GM19043 (cell line): ENCODE measurements at regions not wholly inside any gene's neighbourhood (a gene's known extent, or its start where the extent isn't known, plus 50 kb on each side); places are given as distances from the start of the nearest gene placed in this dataset.
"Not testable (repeated sequence)": the region's sequence is repeated elsewhere in the genome, so short reads cannot be mapped to it uniquely, and the experiment has no call there.

Experiments used
- ATAC-seq: cut with Tn5 transposase; IDR thresholded peaks from one replicate; pipeline ENCODE4 v1.9.1; 2021; ENCODE audit warnings: low read depth; ENCODE audit not compliant: unreplicated experiment

GRCh38 chr1:68777851-68778250 is 281.0 kb upstream of the DEPDC1 start:
- no peak for ATAC-seq

DNA sequence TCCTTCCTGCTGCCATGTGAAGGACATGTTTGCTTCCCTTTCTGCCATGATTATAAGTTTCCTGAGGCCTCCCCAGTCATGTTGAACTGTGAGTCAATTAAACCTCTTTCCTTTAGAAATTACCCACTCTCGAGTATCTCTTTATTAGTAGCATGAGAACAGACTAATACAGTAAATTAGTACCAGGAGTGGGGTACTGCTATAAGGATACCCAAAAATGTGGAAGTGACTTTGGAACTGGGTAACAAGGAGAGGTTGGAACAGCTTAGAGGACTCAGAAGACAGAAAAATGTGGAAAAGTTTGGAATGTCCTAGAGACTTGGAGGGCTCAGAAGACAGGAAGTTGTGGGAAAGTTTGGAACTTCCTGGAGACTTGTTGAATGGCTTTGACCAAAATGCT is 283.0 kb upstream of the DEPDC1 start:
- not testable (repeated sequence) for ATAC-seq

GRCh38 chr1:68780919-68781318 is 284.0 kb upstream of the DEPDC1 start:
- ATAC-seq = no peak

DNA sequence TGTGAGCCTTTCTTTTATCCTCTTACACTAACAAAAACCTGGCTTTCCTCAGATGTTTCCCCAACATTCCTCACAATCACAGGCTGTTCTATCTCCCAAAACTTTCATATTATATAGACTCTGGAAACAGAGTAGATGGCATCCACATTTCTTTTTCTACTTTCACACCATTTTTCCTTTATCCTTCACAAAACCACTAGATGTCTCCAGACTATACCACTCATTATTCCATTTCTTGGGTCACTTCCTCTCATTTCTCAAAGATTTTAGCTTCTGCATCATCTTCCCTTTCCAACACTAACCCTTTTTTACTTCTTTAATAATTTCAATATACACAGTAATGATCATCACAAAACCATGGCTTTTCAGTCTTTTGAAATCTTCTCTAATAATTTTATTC is 286.0 kb upstream of the DEPDC1 start:
- no peak for ATAC-seq

DNA sequence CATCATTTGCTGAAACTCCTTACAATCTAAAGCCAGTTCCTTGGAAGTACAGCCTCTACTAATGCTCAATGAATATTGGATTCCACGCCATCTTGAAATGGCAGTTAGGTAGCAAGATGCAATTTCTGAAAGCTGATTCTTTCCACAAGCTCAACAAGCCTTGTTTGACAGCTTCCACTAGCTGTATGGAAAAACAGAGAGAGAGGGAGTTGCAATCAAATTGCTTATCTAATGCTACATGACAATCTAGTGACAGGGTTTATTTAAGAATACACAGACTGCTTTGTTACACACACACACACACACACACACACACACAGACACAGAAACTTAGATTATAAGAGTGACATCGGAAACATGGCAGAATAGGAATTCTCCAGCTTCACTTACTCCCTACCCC is 288.4 kb upstream of the DEPDC1 start:
- no peak for ATAC-seq

DNA sequence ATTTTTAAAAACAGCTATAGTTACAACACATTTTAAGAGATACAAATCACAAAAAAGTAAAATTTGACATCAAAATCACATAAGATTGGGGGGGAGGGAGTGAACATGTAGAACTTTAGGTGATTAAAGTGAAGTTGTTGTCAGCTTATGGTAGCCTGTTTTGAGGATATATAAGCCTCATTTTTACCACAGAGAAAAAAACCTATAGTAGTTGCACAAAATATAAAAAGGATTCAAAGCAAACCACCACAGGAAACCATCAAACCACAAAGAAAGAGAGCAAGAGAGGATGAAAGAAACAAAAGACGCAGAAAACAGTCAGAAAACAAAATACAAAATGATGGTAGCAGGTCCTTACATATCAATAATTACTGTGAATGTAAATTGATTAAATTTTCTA is 291.9 kb upstream of the DEPDC1 start:
- no peak for ATAC-seq

DNA sequence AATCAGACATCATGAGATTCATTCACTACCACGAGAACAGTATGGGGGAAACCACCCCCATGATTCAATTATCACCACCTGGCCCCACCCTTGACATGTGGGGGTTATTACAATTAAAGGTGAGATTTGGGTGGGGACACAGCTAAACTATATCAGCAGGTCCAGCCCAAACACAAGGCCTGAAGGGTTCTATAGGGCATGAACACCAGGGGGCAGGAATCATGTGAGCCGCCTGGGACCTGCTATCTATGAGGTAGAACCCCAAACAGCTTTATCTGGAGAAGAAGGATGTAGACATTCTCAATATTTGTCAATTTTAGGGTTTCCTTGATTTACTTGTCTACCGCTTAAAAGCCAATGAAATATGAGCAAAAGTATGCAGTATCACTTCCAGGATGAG is 294.9 kb upstream of the DEPDC1 start:
- no peak for ATAC-seq

DNA sequence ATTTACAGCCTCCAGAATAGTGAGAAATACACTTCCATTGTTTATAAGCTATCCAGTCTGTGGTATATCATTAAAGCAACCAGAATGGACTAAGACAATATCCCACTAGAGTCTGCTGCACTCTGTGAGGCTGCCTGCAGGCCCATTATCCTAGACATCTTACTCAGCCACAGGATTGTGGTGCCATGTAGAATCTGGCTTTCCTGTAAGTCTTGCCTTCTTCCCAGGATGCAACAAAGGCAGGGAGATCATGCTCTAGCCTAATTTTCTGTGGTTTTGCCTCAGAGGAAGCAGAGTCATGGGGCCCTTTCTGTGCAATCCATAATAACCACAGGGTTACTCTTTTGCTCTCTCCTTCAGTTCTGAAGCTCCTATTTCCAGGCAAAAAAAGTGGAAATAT is 299.1 kb upstream of the DEPDC1 start:
- ATAC-seq = no peak

- ATAC-seq = no peak
These were observed 300.0 kb upstream of the DEPDC1 start for GRCh38 chr1:68796888-68797287.

DNA sequence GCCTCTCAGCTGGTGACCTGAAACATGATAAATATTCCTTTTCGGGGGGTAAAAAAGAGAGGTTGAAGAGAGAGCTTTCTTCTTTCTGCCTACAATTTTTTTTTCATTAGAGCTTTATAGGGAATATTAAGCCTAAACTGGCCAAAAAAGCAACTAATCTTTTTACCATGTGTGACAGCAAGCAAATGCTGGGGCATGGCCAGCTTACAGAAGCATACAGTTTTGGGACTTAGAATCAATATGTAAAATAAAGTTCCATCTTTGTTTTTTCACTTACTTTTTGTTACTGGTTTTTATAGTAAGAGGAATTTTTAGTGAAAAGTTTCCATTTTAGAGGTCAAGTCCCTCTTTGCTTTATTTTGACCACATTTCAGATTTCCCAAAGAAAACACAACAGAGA is 301.2 kb upstream of the DEPDC1 start:
- no peak for ATAC-seq

- no peak for ATAC-seq
These were observed 302.2 kb upstream of the DEPDC1 start for GRCh38 chr1:68799096-68799495.

- no peak for ATAC-seq
These were observed 303.3 kb upstream of the DEPDC1 start for GRCh38 chr1:68800182-68800581.

DNA sequence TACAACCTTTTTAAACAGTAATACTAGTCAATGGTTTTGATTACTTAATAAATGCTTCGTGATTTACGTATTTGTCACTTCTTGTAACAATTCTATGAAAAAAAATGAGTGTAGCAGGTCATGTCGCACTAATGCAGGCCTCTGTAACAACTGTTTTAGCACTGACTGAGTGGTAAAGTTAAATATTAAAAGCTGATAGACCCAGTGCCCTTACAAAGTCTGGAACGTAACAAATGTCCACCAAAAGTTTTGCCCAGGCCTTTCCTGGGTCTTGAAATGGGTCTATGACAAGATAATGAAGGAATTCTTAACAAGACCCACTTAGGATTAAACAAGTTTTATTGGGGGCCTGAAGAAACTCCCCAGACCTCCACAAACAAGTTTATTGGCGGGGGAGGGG is 304.6 kb upstream of the DEPDC1 start:
- no peak for ATAC-seq

DNA sequence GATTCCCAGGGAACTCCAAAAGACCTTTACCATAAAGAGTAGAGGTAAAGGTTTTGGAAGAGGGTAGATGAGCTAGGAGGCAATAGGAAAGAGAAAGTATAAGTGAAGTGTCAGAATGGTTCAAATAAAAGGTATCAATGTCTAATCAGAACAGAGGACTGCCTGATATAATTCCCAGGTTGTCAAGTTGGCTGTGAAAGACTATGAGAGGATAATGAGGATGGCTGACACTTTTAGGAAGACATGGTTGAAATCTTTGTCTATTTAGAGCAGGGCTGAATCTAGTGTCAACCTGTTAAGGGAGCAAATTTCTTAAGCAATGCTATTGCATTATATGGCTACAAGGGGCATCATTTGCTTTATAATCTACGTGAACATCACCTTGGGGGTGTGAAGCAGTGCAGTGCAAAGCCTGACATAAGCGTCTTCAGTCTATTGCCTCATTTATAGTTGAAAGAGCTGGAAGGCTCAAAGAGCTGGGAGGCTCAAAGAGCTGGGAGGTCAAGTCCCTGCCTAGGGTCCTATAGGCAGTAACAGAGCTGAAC is 308.3 kb upstream of the DEPDC1 start:
- ATAC-seq = no peak

DNA sequence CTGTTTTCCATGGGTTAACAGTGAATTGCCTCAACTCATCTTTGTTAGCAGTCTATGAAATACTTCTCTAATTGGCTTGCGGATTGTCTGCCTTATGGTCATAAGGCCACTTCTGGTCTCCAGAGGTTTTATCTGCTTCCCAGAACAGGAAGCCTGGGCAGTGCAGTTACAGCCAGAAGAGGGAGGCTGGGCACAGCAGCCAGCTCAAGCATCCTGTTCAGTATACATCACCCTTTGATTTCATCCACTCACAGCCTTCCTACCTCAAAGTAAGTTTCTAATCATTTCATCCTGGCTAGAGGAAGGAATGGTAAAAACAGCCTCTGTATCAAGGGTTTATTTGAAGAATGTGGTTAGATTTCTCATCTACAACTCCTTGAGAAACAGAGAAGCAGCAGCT is 311.5 kb upstream of the DEPDC1 start:
- ATAC-seq = no peak

GRCh38 chr1:68811806-68812205 is 314.9 kb upstream of the DEPDC1 start:
- no peak for ATAC-seq

- ATAC-seq = no peak
These were observed 315.5 kb upstream of the DEPDC1 start for GRCh38 chr1:68812333-68812732.

- ATAC-seq = no peak
These were observed 317.2 kb upstream of the DEPDC1 start for GRCh38 chr1:68814067-68814466.

- ATAC-seq = no peak
These were observed 318.8 kb upstream of the DEPDC1 start for GRCh38 chr1:68815632-68816031.

DNA sequence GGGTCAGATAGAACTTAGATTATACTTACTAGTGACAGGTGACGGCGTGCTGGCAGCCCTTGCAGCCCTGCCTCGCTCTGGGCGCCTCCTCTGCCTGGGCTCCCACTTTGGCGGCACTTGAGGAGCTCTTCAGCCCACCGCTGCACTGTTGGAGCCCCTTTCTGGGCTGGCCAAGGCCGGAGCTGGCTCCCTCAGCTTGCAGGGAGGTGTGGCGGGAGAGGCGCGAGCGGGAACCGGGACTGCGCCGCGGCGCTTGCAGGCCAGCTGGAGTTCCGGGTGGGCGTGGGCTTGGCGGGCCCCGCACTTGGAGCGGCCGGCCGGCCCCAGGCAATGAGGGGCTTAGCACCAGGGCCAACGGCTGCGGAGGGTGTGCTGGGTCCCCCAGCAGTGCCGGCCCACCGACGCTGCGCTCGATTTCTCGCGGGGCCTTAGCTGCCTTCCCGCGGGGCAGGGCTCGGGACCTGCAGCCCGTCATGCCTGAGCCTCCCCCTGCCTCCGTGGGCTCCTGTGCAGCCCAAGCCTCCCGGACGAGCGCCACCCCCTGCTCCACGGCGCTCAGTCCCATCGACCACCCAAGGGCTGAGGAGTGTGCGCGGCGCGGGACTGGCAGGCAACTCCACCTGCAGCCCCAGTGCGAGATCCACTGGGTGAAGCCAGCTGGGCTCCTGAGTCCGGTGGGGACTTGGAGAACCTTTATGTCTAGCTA is 320.8 kb upstream of the DEPDC1 start:
- ATAC-seq = not testable (repeated sequence)

- no peak for ATAC-seq
These were observed 322.4 kb upstream of the DEPDC1 start for GRCh38 chr1:68819190-68819829.

- ATAC-seq = no peak
These were observed 323.3 kb upstream of the DEPDC1 start for GRCh38 chr1:68820151-68820550.
